HG03575 (cell line): ENCODE measurements at regions not wholly inside any gene's neighbourhood (a gene's known extent, or its start where the extent isn't known, plus 50 kb on each side); places are given as distances from the start of the nearest gene placed in this dataset.
"Not testable (repeated sequence)": the region's sequence is repeated elsewhere in the genome, so short reads cannot be mapped to it uniquely, and the experiment has no call there.

Experiments
- ATAC-seq: cut with Tn5 transposase; IDR thresholded peaks from one replicate; pipeline ENCODE4 v1.9.1; 2021; ENCODE audit not compliant: unreplicated experiment, insufficient number of reproducible peaks, low FRiP score; ENCODE audit errors: extremely low read depth

DNA sequence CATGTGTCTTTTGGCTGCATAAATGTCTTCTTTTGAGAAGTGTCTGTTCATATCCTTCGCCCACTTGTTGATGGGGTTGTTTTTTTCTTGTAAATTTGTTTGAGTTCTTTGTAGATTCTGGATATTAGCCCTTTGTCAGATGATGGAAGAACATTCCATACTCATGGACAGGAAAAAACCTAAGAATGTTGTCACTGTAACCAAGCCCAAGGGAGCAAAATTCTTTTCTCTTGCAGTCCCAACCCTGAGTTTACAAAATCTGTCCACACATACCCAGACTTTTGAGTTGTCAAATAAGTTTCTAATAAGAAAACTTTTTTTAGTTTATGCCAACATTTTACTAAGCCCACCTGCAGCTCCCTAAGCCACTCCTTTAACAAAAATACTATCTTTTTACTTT, 408.2 kb upstream of the FAT1 start:
- ATAC-seq = not testable (repeated sequence)

DNA sequence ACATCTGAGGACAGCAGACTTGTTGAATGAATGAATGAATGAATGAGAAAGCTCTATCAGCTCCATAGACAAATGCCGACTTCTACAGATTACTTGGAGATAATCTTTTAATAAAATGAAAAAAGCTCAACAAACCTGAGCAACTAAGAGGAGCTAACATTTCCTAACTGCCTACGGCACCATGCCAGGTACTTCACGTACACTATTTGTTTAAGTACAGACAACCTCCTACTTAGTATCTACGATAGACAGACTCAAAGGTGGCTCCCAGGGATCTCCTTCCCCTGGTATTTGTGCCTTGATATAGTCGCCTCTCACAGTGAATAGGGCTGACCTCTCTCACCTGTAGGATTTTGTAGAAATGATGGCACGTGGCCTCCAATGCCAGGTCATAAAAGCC, 412.2 kb upstream of the FAT1 start:
- no peak for ATAC-seq

DNA sequence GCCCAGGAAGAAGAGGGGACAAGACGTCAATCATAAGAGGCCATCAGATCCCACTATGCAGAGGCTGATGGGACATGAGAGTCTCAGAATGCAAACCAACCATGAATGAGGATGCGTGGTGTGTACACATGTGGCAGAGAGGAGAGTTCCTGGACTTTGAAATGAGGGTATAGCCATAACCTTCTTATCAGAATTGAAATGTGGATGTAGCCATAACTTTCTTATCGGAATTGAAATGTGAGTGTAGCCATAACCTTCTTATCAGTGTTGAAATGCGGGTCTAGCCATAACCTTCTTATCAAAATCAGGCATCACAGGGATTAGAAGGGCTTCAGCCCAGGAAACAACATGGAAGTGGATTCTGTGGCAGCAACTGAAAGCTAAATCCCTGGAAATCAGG, 415.5 kb upstream of the FAT1 start:
- no peak for ATAC-seq

DNA sequence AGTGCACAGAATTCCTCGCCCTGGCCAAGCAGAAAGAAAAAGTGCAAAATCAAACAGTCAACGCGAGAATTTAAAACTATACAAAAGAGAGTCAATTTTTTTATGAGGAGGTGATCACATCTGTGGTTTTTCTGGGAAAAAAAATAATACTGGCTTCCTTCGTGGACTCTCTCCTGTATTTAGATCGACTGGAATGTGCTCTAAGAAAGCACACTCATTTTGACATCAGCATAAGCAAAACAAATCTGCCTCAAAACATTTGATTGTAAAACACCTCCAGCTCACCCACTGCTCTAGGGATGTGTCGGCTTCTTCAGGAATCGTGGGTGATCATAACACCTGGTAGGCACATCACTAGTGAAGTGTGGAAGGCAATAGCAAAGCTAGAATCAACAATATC, 417.4 kb upstream of the FAT1 start:
- ATAC-seq = no peak

DNA sequence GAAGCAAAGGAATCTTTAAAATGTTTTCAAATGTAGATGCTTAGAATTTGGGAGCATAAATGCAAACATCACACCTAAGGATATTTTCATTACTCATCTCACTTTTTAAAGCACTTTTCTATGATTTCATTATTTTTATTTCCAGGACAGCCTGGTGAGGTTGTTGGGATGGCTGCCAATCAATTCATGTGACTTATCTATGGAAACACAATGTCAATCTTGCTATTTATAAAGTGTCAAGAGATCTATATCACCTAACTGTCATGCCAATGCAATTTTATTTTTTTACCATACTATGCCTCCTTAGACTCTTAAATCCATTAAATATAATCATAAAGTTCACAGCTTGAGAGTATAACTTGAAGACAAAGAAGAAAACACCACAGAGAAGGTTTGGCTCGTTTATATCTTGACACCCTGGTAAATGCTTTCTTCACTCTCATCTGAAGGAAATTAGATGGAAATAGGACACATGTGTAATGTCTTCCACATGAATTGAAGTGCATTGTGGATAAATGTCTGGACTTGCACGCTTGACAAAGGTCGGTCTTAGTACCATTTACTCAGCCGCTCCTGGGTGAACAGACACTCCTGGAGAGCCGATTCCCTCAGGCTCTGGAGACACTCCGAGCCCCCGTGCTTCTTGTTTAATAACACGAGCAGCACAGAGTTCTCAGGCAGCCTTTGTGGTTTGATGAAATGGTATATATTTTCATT, 425.7 kb upstream of the FAT1 start:
- ATAC-seq = no peak

DNA sequence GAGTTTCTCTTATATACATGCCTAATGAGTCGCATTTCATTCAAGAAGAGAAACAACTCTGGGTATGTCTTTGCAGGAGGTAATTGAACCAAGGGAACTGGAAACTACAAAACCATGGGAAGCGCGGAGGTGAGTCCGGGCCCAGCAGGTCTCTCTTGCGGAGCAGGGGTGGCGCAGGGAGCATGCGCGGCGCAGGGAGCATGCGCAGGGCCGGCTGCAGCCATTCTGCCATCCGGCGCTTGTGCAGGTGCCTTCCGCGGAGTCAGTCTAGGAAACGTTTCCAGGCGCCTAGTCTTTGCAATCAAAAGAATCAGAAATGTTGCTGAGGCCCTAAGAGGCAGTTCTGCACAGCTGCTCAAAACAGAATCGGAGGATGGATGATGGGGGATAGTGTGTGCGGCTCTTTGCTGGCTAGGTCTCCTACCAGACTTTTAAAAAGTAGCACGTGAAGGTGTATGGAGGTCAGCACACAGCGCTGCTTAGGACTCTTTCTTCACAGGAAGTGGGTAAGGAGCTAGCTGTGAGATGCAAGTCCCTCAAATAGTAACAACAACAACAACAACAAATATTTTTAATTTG, 433.8 kb upstream of the FAT1 start:
- ATAC-seq = no peak

DNA sequence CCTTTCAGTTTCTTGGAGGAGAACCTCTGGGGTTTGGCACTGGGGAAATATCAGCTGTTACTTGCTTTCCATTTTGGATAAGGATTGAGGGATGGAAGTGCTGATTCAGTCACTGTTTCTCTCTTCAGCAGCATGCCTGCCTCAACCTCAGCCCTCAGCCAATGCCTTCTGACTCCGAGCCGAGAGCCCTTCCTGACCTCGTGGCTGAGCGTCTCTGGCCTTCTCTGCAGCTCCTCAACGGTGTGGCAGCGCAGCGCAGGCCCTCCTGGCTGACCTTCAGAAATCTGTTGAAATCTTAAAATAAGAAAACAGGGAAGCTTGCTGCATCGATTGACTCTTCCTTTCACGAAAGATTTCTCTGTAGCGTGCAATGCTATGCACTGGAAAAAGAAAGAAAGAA, 434.3 kb upstream of the FAT1 start:
- no peak for ATAC-seq

DNA sequence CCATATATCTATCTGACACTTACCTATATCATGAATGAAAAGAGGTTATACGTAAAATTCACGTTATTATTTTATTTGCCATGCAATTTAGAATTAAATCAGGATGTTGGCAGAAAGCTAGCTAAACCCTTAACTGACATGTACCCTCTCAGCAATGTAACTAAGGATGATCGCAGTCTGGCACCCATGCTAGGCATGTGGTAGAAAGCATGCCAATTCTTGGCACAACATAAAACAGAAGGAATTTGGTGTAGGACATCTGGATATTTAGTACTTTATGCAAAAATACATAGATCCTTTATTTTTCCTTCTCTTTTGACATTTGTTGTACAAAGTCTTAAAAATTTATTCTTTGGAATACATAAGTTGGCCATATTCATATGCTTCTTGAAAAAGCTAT, 436.8 kb upstream of the FAT1 start:
- ATAC-seq = no peak

DNA sequence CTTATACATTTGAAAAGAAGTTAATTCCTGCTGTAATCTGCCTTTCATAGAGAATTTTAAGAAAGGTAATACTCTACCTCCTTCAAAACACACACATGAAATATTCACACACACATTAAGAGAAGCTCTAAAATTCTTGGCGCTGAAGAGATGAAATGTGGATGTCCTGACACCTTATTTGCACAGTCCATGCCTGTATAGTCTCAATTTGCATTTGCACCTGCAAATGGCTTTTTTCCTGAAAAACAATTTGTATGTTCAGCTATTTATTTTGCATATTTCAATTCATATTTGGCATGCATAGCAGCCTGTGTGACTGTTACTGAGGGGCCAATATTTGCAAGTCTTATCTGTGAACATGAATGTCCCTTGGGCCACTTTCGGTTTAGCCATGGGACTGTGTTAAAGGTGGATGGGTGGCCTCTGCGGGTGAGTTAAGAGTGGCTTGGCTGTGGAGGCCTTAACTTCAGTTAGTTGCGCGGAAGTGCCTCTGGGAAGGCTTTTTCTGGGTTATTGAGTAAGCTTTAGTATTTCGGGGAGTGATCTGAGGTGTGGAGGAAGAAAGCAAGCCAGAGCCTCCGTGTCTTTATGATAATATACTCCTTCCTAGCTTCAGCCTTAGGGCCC, 443.3 kb upstream of the FAT1 start:
- no peak for ATAC-seq

DNA sequence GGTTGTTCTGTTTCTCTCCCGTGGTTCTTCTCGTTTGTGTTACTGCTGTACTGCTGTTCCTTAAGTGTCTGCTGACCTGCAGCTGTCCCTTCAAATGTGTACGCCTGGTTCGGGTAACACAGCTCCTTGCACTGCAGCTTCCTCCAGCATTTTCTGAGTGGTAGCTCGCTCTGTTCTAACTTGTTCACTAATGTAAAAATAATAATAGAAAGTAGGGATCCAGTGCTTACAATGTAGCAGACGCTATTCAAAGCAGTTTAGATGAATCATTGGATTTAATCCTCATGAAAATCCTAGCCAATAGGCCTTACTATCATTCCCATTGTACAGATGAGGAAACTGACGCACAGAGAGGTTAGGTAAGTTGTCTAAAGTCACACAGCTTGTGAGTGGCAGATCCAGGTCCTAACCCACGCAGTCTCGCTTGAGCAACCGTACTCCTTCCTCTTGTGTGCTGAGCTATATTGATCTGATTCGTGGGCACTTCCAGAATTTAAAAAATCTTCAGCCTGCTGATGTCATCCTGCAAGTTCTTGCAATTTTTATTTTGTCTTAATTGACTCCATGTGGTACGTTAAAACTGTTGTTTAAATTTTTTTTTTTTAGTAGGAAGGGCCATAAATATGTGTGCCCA, 448.2 kb upstream of the FAT1 start:
- ATAC-seq = no peak

DNA sequence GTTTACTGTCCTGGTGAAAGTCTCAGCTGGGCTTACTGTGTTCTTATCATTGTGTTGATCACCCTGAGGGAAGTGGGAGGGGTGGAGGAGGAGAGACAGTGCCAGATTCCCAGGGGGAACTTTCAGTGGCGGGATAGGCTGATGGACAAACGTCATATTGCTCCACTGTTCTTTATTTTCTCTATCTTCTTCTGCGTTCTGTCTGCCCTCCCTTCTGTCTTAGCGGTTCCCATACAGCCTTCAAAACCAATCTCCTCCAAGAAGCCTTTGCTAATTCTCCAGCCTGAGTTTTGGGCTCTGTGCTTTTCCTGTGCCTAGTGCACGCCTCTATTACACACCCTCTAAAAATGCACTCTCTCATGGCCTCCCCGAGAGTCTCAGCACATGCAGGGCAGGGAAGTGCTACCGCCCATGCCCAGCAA, 448.7 kb upstream of the FAT1 start:
- no peak for ATAC-seq

DNA sequence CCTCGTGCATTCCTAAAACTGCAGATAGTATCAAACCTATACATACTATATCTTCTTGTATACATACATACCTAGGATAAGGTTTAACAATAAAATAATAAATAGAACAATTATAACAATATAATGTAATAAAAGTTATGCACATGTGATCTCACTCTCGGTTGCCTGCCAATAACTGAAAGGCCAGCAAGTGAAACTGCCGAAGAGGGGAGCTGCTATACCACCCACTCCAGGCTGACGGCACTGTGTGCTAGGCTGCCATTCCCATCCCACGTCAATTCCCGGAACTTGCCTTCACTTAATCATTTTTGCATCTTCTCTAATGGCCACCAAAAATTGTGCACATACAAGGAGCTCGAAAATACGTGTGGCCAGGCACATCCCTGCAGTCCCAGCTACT, 451.1 kb upstream of the FAT1 start:
- no peak for ATAC-seq

DNA sequence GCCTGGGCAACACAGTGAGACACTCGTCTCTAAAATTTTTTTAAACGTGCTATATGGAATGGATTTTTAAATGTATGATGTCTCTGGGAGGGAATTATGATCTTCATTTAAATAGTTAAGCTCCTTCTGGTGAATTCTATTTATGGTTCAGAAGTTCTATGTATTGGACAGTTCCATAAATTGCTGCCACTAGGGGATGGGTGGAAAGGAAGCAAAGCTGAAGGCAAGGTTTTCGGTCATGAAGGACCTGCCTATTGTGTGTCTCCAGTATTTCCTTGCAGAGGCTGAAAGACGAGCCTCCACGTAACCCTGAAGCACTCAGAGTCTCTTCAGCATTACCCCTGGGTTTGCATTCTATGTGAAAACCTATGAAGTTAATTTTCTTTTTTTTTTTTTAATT, 451.5 kb upstream of the FAT1 start:
- no peak for ATAC-seq

DNA sequence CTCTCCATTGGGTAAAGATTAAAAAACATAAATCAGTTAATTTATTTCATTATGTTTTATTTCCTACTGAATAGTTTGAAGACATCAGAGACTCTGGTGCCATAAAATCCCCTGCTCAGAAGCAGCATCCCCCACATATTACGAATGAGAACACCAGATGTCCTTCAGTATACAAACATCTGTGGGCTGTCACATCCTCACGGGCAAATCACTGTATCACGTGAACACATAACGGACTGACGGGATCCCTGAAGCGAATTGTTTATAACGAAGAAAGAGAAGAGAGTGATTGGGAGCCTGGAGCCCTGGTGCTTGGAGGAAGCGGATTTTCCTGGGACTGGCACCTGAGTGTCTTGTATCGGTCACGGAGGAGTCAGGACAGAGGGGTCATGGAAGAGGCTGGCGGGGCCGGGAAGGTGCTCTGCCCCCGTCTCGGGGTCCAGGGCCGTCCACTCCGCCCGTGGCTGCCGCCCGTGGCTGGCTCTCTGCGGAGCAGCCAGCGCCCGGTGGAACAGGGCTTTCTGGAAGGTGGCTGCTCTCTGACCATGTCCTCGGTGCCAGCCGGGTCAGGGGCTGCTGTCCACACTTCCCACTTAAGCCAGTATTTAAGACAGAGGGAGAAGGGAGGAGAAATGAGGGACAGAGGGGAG, 452.7 kb upstream of the FAT1 start:
- ATAC-seq = no peak

DNA sequence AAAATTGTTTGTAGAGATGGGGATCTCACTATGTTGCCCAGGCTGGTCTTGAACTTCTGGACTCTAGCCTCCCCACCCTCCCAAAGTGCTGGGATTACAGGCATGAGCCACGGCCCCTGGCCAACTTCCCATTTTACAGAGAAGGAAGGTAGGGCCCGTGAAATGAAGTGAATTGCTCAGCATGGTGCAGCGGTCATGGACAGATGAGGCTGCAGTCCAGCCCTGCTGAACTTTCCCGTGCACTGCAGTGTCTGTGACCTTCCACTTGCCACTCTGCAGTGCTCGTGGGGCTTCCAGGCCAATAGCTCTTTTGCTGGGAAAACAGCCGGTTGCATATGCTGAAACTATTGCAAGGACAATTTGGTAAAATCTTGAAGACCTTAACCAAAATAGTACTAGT, 454.4 kb upstream of the FAT1 start:
- no peak for ATAC-seq

DNA sequence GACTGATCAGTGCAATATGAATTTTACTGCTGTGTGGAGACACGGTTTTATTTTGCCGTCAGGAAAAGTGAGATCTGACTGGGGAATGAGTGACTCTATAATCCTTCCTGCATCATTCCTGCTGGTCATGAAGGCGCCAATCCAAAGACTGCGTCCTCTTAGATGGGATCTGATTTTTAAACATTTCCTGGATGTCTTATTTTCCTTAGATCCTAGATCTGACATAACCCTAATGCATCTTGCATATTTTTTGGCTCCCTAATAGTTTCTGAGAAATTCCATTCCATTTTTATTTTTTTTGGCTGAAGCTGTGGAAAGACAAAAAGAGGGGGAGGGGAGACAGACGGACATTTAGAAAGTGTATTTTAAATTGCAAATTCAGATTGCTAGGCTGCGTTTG, 454.9 kb upstream of the FAT1 start:
- no peak for ATAC-seq

DNA sequence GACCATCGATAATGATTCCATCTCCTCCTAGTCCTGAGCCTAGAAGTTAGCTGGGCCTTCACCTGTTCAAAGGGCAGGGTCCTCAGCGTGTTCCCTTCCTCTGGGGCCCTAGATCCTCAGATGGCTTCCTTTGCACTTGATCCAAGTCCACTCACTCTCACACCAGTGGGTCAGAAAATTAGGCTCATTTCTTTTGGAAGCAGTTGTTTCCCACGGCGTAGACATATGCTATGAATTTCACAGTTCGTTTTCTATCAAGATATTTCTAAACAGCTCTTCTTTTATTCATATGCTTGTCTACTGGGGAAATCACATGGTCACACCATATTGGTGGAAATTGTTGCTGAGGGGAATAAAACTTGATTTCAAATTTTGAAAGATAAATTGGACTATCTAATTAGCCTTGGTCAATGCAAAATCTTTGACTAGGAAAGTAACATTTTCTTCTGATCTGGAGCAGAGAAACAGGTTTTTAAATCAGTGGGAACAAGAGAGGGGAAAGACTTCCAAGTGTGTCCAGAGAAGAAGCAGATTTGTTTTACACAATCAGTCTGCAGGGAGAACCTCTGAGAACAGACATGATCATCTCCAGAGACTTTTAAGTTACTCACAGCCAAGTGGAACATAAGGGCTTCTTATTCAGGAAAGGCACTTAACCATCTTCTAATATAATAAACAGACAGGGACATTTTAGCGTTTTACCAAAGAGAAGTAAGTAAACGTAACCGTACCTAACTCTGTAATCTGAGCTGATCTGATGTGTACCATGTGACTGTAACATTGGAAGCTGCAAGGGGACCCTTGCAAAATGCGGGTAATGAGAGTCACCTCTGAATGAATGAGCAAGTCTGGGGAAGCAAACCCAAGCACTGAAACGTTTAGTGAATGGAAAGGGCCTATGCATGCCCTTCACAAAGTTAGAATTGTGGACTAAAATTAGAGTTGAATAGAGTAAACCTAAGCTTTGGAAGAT, 455.7 kb upstream of the FAT1 start:
- ATAC-seq = no peak

DNA sequence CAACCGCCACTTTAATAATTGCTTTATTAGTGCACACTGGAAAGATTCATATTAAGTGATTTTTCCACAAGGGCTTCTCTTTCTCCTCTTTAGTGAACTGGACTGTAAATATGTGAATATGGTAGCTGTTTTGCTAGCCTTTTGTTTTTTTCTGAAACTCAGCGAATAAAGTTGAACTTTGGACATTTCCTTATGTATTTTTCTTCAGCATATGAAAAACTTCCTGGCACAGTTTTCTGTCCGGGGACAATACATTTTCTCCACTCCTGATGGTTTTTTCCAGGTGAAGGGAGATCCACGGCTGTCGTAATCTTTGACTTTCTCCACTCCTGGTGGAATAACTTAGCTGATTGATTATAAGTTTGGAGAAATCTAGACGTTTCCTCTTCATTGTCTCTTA, 457.4 kb upstream of the FAT1 start:
- no peak for ATAC-seq

DNA sequence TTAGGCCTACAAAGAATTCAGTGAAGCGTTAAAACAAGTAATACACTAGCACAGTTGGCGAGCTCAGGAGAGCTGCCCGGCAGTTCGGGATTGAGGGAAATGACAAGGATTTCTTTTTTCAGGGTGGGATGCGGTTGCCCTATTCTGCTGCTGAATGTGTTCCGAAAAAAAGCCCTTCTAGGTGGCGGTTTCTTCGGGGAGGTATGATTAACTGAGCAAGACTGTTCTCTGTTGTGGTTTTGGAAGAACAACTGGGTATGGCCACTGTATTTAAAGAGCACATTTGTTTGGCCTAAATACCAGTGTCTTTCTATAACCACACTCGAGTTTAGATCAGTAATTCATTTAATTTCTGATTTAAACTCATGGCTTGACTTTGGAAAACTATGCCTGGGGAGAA, 459.7 kb upstream of the FAT1 start:
- no peak for ATAC-seq
